ENCODE measurements at regions not wholly inside any gene's neighbourhood (a gene's known extent, or its start where the extent isn't known, plus 50 kb on each side); places are given as distances from the start of the nearest gene placed in this dataset.

DNA sequence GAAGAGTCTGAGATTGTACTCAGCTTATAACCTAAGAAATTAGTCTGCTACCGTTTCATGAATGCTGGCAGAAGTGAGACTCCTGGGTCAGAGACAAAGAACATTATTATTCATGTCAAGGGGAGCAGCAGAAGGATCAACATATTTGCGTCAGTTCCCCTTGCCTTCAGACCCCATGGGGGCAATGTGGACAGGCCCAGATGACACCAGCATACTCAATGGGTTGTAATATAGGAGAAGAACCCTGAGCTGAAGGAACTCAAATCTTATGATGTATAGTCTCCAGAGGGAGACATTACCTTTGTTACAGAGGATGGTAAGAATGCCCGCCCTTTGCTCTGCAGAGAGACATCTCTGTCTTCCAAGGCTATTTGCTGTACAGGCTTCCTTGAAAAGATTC lies 384.4 kb downstream of the EPM2A start:
- TF ChIP-seq, protein P1, sequence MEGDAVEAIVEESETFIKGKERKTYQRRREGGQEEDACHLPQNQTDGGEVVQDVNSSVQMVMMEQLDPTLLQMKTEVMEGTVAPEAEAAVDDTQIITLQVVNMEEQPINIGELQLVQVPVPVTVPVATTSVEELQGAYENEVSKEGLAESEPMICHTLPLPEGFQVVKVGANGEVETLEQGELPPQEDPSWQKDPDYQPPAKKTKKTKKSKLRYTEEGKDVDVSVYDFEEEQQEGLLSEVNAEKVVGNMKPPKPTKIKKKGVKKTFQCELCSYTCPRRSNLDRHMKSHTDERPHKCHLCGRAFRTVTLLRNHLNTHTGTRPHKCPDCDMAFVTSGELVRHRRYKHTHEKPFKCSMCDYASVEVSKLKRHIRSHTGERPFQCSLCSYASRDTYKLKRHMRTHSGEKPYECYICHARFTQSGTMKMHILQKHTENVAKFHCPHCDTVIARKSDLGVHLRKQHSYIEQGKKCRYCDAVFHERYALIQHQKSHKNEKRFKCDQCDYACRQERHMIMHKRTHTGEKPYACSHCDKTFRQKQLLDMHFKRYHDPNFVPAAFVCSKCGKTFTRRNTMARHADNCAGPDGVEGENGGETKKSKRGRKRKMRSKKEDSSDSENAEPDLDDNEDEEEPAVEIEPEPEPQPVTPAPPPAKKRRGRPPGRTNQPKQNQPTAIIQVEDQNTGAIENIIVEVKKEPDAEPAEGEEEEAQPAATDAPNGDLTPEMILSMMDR (IDR thresholded peaks at IDR 0.05): no peak
- TF ChIP-seq POLR2A (IDR thresholded peaks at IDR 0.05): no peak
